ENCODE measurements at regions not wholly inside any gene's neighbourhood (a gene's known extent, or its start where the extent isn't known, plus 50 kb on each side); places are given as distances from the start of the nearest gene placed in this dataset.

DNA sequence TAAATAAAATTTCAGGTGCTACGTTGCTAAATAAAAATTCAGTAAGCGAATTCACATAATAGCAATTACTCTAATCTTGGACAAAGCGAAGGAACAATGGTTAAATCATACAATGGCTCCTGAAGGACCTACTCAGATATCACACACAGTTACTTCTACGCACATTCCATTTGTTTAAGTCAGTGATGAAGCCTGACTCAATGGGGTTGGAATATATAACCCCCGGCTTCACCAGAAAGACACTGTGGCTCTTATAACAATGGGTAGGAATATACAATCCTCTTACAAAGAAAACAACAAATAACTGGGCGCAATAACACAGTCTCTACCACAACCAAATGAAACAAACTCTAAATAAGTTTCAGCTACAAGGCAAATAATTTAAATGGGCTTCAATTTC, 349.5 kb downstream of the IRS1 start:
- Histone ChIP-seq H3K4me3 (ENCODE audit: low read depth, low read length, poor library complexity, severe bottlenecking) (no peak overlapping the region), H3K27ac (ENCODE audit: low read depth, low read length, poor library complexity, severe bottlenecking) (no peak overlapping the region), H3K4me1 (ENCODE audit: insufficient read depth, low read length, severe bottlenecking) (no peaks in the 10 kb centered on the region), H4K20me1 (ENCODE audit: insufficient read depth, low read length) (no peaks in the 10 kb centered on the region), H3K9me3 (ENCODE audit: low read length) (no peaks in the 10 kb centered on the region), H2AFZ (ENCODE audit: low read length) (no peak overlapping the region), H3K9me2 (ENCODE audit: low read depth, low read length) (no peaks in the 10 kb centered on the region), H3K36me3 (ENCODE audit: insufficient read depth, low read length) (no peaks in the 10 kb centered on the region), H3K79me2 (ENCODE audit: insufficient read depth, low read length) (no peaks in the 10 kb centered on the region), H3K27me3 (ENCODE audit: insufficient read depth, low read length) (no peaks in the 10 kb centered on the region), H3K9ac (ENCODE audit: low read length) (no peak overlapping the region), H3K4me2 (ENCODE audit: low read length) (no peak overlapping the region), H3F3A (ENCODE audit: insufficient read depth, low read length) (no peaks in the 10 kb centered on the region)
- no peak for TF ChIP-seq EZH2 (IDR thresholded peaks at IDR 0.05; ENCODE audit: borderline replicate concordance, low read length)
- TF ChIP-seq, protein P1, sequence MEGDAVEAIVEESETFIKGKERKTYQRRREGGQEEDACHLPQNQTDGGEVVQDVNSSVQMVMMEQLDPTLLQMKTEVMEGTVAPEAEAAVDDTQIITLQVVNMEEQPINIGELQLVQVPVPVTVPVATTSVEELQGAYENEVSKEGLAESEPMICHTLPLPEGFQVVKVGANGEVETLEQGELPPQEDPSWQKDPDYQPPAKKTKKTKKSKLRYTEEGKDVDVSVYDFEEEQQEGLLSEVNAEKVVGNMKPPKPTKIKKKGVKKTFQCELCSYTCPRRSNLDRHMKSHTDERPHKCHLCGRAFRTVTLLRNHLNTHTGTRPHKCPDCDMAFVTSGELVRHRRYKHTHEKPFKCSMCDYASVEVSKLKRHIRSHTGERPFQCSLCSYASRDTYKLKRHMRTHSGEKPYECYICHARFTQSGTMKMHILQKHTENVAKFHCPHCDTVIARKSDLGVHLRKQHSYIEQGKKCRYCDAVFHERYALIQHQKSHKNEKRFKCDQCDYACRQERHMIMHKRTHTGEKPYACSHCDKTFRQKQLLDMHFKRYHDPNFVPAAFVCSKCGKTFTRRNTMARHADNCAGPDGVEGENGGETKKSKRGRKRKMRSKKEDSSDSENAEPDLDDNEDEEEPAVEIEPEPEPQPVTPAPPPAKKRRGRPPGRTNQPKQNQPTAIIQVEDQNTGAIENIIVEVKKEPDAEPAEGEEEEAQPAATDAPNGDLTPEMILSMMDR (IDR thresholded peaks at IDR 0.05; ENCODE audit: low read length), result no peak

DNA sequence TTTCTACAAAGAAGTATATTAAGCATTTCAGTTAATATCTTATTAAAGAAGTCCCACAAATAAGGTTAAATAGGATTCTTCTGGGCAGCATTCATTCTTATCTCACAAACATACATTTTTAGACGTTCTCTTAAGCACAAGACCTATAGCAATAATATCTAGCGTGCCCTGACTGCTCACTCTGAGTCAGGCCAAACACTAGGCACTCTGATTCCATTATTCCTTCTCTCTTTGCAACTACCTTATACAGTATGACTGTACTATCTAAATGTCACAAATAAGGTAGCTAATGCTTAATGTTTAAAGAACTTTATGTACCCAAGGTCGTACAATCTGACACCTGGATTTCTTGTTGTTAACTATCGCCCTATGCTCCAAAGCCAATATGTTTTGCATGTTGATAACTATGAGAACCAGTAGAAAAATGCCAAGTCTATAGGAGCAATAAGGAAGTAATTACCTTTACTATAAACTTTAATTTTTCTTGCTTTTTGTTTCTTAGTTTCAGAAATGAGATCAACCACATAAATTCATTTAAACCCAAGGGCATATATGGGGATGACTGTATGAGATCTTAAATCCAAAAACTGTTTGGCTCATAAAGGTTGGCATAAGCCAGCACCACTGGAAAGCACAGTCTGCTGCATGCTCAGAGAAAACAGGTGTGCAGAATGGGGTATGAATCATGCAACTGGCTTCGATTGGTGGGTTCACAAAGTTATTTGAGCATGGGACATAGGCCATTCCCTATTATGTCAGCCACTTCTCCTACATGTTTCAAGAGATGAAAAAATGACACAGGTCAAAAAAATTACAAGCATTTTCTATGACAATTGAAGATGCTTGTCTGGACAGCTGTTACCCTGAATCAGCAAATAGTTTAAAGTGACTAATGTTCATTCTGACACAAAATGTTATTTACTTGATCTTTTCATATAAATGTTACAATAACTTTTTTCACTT, 352.0 kb downstream of the IRS1 start:
- no peak overlapping the region for H2AFZ ChIP-seq (ENCODE audit: low read length)
- no peaks in the 10 kb centered on the region for H3K4me1 ChIP-seq (ENCODE audit: insufficient read depth, low read length, severe bottlenecking)
- no peaks in the 10 kb centered on the region for H3F3A ChIP-seq (ENCODE audit: insufficient read depth, low read length)
- no peaks in the 10 kb centered on the region for H4K20me1 ChIP-seq (ENCODE audit: insufficient read depth, low read length)
- H3K9me3 ChIP-seq (ENCODE audit: low read length), result no peaks in the 10 kb centered on the region
- no peaks in the 10 kb centered on the region for H3K27me3 ChIP-seq (ENCODE audit: insufficient read depth, low read length)
- H3K27ac ChIP-seq (ENCODE audit: low read depth, low read length, poor library complexity, severe bottlenecking), result no peak overlapping the region
- H3K4me2 ChIP-seq (ENCODE audit: low read length), result no peak overlapping the region
- H3K79me2 ChIP-seq (ENCODE audit: insufficient read depth, low read length), result no peaks in the 10 kb centered on the region
- H3K4me3 ChIP-seq (ENCODE audit: low read depth, low read length, poor library complexity, severe bottlenecking), result no peak overlapping the region
- TF ChIP-seq, protein P1 (IDR thresholded peaks at IDR 0.05; ENCODE audit: low read length), result no peak
- TF ChIP-seq EZH2 (IDR thresholded peaks at IDR 0.05; ENCODE audit: borderline replicate concordance, low read length), result no peak
- H3K9me2 ChIP-seq (ENCODE audit: low read depth, low read length), result no peaks in the 10 kb centered on the region
- H3K36me3 ChIP-seq (ENCODE audit: insufficient read depth, low read length), result no peaks in the 10 kb centered on the region
- no peak overlapping the region for H3K9ac ChIP-seq (ENCODE audit: low read length)

DNA sequence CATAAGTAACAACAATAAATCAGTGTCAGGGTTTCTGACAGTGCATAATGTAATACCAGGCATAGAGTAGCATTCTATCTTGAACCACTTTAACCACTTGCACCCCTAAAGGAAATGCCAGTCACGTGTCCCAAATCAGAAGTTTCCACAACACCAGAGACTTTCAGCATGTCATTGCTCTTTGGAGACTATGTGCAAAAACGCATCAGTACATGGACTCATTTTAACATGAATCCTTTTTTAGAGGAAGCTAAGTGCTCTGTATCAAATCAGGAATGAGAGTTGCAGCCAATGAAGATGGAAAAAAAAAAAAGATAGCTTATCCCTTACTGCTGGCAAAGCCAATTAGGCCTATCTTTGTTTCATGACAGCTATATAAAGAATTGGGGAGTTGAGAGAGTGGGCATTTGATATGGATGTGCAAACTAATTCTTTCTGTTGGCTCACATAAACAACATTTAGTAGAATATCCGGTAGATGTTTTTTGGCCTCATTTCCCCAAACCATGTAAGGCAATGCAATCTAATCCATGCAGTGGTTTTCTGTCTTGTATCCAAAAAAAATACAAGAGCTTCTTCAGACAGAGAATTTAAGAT, 353.1 kb downstream of the IRS1 start:
- Histone ChIP-seq H3F3A (ENCODE audit: insufficient read depth, low read length) (no peaks in the 10 kb centered on the region), H3K27ac (ENCODE audit: low read depth, low read length, poor library complexity, severe bottlenecking) (no peak overlapping the region), H3K4me1 (ENCODE audit: insufficient read depth, low read length, severe bottlenecking) (no peaks in the 10 kb centered on the region), H3K4me2 (ENCODE audit: low read length) (no peak overlapping the region), H3K79me2 (ENCODE audit: insufficient read depth, low read length) (no peaks in the 10 kb centered on the region), H3K4me3 (ENCODE audit: low read depth, low read length, poor library complexity, severe bottlenecking) (no peak overlapping the region), H3K9ac (ENCODE audit: low read length) (no peak overlapping the region), H3K36me3 (ENCODE audit: insufficient read depth, low read length) (no peaks in the 10 kb centered on the region), H3K9me2 (ENCODE audit: low read depth, low read length) (no peaks in the 10 kb centered on the region), H3K27me3 (ENCODE audit: insufficient read depth, low read length) (no peaks in the 10 kb centered on the region), H3K9me3 (ENCODE audit: low read length) (no peaks in the 10 kb centered on the region), H2AFZ (ENCODE audit: low read length) (no peak overlapping the region), H4K20me1 (ENCODE audit: insufficient read depth, low read length) (no peaks in the 10 kb centered on the region)
- no peak for TF ChIP-seq EZH2 (IDR thresholded peaks at IDR 0.05; ENCODE audit: borderline replicate concordance, low read length)
- TF ChIP-seq, protein P1 (IDR thresholded peaks at IDR 0.05; ENCODE audit: low read length), result no peak

Data from OCI-LY1 (cell line).